H9 (cell line): ENCODE measurements at regions not wholly inside any gene's neighbourhood (a gene's known extent, or its start where the extent isn't known, plus 50 kb on each side); places are given as distances from the start of the nearest gene placed in this dataset.

Source experiments
- DNase-seq: peaks from one replicate; pipeline ENCODE4 v3.0.0-alpha.2; 2017
- H2AFZ ChIP-seq: one replicate; pipeline ENCODE4 v1.6.1; 2013; ENCODE audit warnings: mild to moderate bottlenecking, low read length, control low read depth, moderate library complexity
- H2AK5ac ChIP-seq: 2 replicates; pipeline ENCODE4 v1.6.1; 2013; ENCODE audit warnings: low read length, control low read depth, mixed read lengths; ENCODE audit not compliant: insufficient read length
- H2BK120ac ChIP-seq: one replicate; pipeline ENCODE4 v1.6.1; 2013; ENCODE audit warnings: low read depth, mild to moderate bottlenecking, low read length, control low read depth, inconsistent platforms; ENCODE audit not compliant: poor library complexity, severe bottlenecking
- H2BK12ac ChIP-seq: 2 replicates; pipeline ENCODE4 v1.6.1; 2013; ENCODE audit warnings: low read length, control low read depth, mixed read lengths, low read depth; ENCODE audit not compliant: insufficient read length
- H2BK15ac ChIP-seq: 2 replicates; pipeline ENCODE4 v1.6.1; 2013; ENCODE audit warnings: low read depth, low read length, control low read depth
- H2BK20ac ChIP-seq: one replicate; pipeline ENCODE4 v1.6.1; 2013; ENCODE audit warnings: low read depth, mild to moderate bottlenecking, low read length, control low read depth, inconsistent platforms; ENCODE audit not compliant: poor library complexity, severe bottlenecking
- H2BK5ac ChIP-seq: 2 replicates; pipeline ENCODE4 v1.6.1; 2013; ENCODE audit warnings: low read length, control low read depth, mixed read lengths; ENCODE audit not compliant: insufficient read length
- H3K14ac ChIP-seq: 2 replicates; pipeline ENCODE4 v1.6.1; 2013; ENCODE audit warnings: low read length, control low read depth; ENCODE audit not compliant: insufficient read depth
- H3K18ac ChIP-seq: 2 replicates; pipeline ENCODE4 v1.6.1; 2013; ENCODE audit warnings: low read depth, mild to moderate bottlenecking, mixed read lengths, low read length, control low read depth; ENCODE audit not compliant: insufficient read length
- H3K23ac ChIP-seq: 2 replicates; pipeline ENCODE4 v1.6.1; 2013; ENCODE audit warnings: low read length, control low read depth, mixed read lengths, low read depth; ENCODE audit not compliant: insufficient read length
- H3K23me2 ChIP-seq: 2 replicates; pipeline ENCODE4 v1.6.1; 2013; ENCODE audit warnings: low read depth, mild to moderate bottlenecking, mixed read lengths, low read length, control low read depth; ENCODE audit not compliant: insufficient read length, poor library complexity, severe bottlenecking
- H3K27ac ChIP-seq: 2 replicates; pipeline ENCODE4 v1.5.1; 2013; ENCODE audit warnings: low read length, control low read depth, mixed read lengths, low read depth; ENCODE audit not compliant: insufficient read length
- H3K27me3 ChIP-seq: 2 replicates; pipeline ENCODE4 v1.6.1; 2013; ENCODE audit warnings: low read length, control low read depth, inconsistent platforms; ENCODE audit not compliant: insufficient read depth
- H3K4ac ChIP-seq: 2 replicates; pipeline ENCODE4 v1.6.1; 2013; ENCODE audit warnings: low read depth, mild to moderate bottlenecking, control low read depth, inconsistent platforms, low read length, moderate library complexity
- H3K4me1 ChIP-seq: 2 replicates; pipeline ENCODE4 v1.6.1; 2013; ENCODE audit warnings: low read length, control low read depth, inconsistent platforms; ENCODE audit not compliant: insufficient read depth
- H3K4me2 ChIP-seq: 2 replicates; pipeline ENCODE4 v1.6.1; 2013; ENCODE audit warnings: low read length, control low read depth, mixed read lengths; ENCODE audit not compliant: insufficient read length, insufficient read depth
- H3K56ac ChIP-seq: 2 replicates; pipeline ENCODE4 v1.6.1; 2013; ENCODE audit warnings: low read depth, mild to moderate bottlenecking, mixed read lengths, low read length, control low read depth; ENCODE audit not compliant: insufficient read length
- H3K79me1 ChIP-seq: 2 replicates; pipeline ENCODE4 v1.6.1; 2013; ENCODE audit warnings: low read depth, mild to moderate bottlenecking, moderate library complexity, low read length, control low read depth, inconsistent platforms; ENCODE audit not compliant: insufficient read depth, poor library complexity, severe bottlenecking
- H3K79me2 ChIP-seq: 2 replicates; pipeline ENCODE4 v1.6.1; 2013; ENCODE audit warnings: low read length, control low read depth, inconsistent platforms; ENCODE audit not compliant: insufficient read depth
- H3K9ac ChIP-seq: 2 replicates; pipeline ENCODE4 v1.6.1; 2013; ENCODE audit warnings: low read length, control low read depth, mixed read lengths; ENCODE audit not compliant: insufficient read length; ENCODE audit errors: extremely low read depth
- H3K9me3 ChIP-seq: one replicate; pipeline ENCODE4 v1.6.1; 2013; ENCODE audit warnings: low read depth, low read length, inconsistent platforms; ENCODE audit not compliant: control insufficient read depth
- H3T11ph ChIP-seq: one replicate; pipeline ENCODE4 v1.6.1; 2013; ENCODE audit warnings: mild to moderate bottlenecking, low read length, control low read depth, inconsistent platforms
- H4K20me1 ChIP-seq: one replicate; pipeline ENCODE4 v1.6.1; 2013; ENCODE audit not compliant: control insufficient read depth, insufficient read length, insufficient read depth
- H4K5ac ChIP-seq: 2 replicates; pipeline ENCODE4 v1.6.1; 2013; ENCODE audit warnings: low read depth, mild to moderate bottlenecking, mixed read lengths, low read length, control low read depth; ENCODE audit not compliant: insufficient read length
- H4K8ac ChIP-seq: replicated peaks from 2 replicates; pipeline ENCODE4 v1.6.1; 2013; ENCODE audit warnings: low read length, control low read depth, mixed read lengths, low read depth; ENCODE audit not compliant: insufficient read length
- H4K91ac ChIP-seq: 2 replicates; pipeline ENCODE4 v1.6.1; 2013; ENCODE audit warnings: low read depth, mild to moderate bottlenecking, moderate library complexity, mixed read lengths, low read length, control low read depth; ENCODE audit not compliant: insufficient read length
- H3K27ac Mint-ChIP-seq, 3 experiments: 2 replicates in 2 of 3; 3 replicates in 1 of 3; pipeline ENCODE4 v1.8.0; 2020 to 2021; ENCODE audit warnings: mixed read lengths in 3 of 3, mild to moderate bottlenecking in 1 of 3, moderate library complexity in 1 of 3
- H3K27me3 Mint-ChIP-seq: 2 replicates; pipeline ENCODE4 v1.8.0; 2021; ENCODE audit warnings: low read depth, mild to moderate bottlenecking, moderate library complexity, mixed read lengths
- H3K36me3 Mint-ChIP-seq, 3 experiments: 2 replicates in 2 of 3; 3 replicates in 1 of 3; pipeline ENCODE4 v1.8.0; 2020 to 2021; ENCODE audit warnings: low read depth in 3 of 3, mixed read lengths in 3 of 3; ENCODE audit not compliant: insufficient read depth in 1 of 3
- H3K4me1 Mint-ChIP-seq, 2 experiments: 2 replicates each; pipeline ENCODE4 v1.8.0; 2020; ENCODE audit warnings: mixed read lengths in 2 of 2
- H3K4me3 Mint-ChIP-seq, 2 experiments: 2 replicates in 1 of 2; 3 replicates in 1 of 2; pipeline ENCODE4 v1.8.0; 2020 to 2021; ENCODE audit warnings: mild to moderate bottlenecking in 2 of 2, mixed read lengths in 2 of 2, moderate library complexity in 1 of 2
- H3K9me3 Mint-ChIP-seq, 2 experiments: 2 replicates in 1 of 2; 3 replicates in 1 of 2; pipeline ENCODE4 v1.8.0; 2020; ENCODE audit warnings: mild to moderate bottlenecking in 2 of 2, mixed read lengths in 2 of 2, moderate library complexity in 1 of 2
- CTCF ChIP-seq: fragments of 200-600 bp; sonication (generic); conservative IDR thresholded peaks from 3 replicates; pipeline ENCODE4 v1.8.0; 2021; ENCODE audit warnings: antibody characterized with exemption, mild to moderate bottlenecking

DNA sequence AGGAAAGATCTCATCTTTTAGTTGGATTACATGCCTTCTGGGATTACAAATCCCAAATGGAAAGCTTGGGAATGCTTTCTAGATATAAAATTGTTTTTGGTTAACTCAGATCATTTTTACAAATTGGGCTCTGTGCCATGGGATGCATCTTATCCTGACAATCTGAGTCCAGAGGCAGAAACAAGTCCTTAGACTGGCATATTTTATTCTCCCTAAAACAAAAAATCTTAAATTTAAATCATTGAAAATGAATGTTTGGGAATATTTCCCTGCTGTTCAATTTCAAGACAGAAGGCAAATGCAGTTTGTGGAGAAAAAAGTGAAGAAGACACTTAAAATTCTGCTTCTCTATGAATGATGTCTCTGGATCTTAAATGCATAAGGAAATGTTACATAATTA is 456.6 kb upstream of the GOT2 start:
- no peak overlapping the region for H3T11ph ChIP-seq
- no peak overlapping the region for H2BK15ac ChIP-seq
- no peaks in the 10 kb centered on the region for H3K9me3 ChIP-seq
- H3K27ac ChIP-seq: no peak overlapping the region
- H3K56ac ChIP-seq: no peak overlapping the region
- no peak overlapping the region for H3K14ac ChIP-seq
- H3K4me2 ChIP-seq: no peak overlapping the region
- H2AK5ac ChIP-seq: no peak overlapping the region
- no peak overlapping the region for H2BK5ac ChIP-seq
- no peaks in the 10 kb centered on the region for H3K4me1 ChIP-seq
- no peak for DNase-seq
- H3K79me1 ChIP-seq: no peaks in the 10 kb centered on the region
- no peak overlapping the region for H3K23ac ChIP-seq
- no peak overlapping the region for H4K8ac ChIP-seq
- no peak overlapping the region for H2BK20ac ChIP-seq
- Mint-ChIP-seq H3K36me3 (peaks cover 0 to 4% (median 0%) of the 10 kb centered on the region in 3 experiments; a peak in 1 of 7 replicates), H3K4me3 (no peak overlapping the region), H3K27ac (no peak overlapping the region), H3K4me1 (peaks cover 5 to 6% of the 10 kb centered on the region in 2 experiments; a peak in 3 of 4 replicates), H3K9me3 (peaks cover 0 to 5% of the 10 kb centered on the region in 2 experiments; a peak in 2 of 5 replicates), H3K27me3 (no peaks in the 10 kb centered on the region)
- H4K20me1 ChIP-seq: no peaks in the 10 kb centered on the region
- no peak overlapping the region for H4K91ac ChIP-seq
- H3K9ac ChIP-seq: no peak overlapping the region
- H4K5ac ChIP-seq: no peak overlapping the region
- TF ChIP-seq CTCF: no peak
- H2BK120ac ChIP-seq: no peak overlapping the region
- no peak overlapping the region for H3K18ac ChIP-seq
- H3K79me2 ChIP-seq: no peaks in the 10 kb centered on the region
- no peak overlapping the region for H2BK12ac ChIP-seq
- no peaks in the 10 kb centered on the region for H3K23me2 ChIP-seq
- no peaks in the 10 kb centered on the region for H3K27me3 ChIP-seq
- H3K4ac ChIP-seq: no peak overlapping the region
- H2AFZ ChIP-seq: no peak overlapping the region
